KMS-11 (cell line): ENCODE measurements at regions not wholly inside any gene's neighbourhood (a gene's known extent, or its start where the extent isn't known, plus 50 kb on each side); places are given as distances from the start of the nearest gene placed in this dataset.

ENCODE experiments used
- H2AFZ ChIP-seq: fragments of 200-600 bp; sonication (generic); 2 replicates; pipeline ENCODE4 v1.6.1; 2016; ENCODE audit warnings: antibody characterized with exemption, mixed run types, low read depth
- H3K27ac ChIP-seq: fragments of 200-600 bp; sonication (generic); 2 replicates; pipeline ENCODE4 v1.6.1; 2016; ENCODE audit warnings: mild to moderate bottlenecking, mixed run types
- H3K27me3 ChIP-seq: fragments of 200-600 bp; sonication (generic); 2 replicates; pipeline ENCODE4 v1.6.1; 2017; ENCODE audit warnings: mild to moderate bottlenecking, low read depth, mixed run types, moderate library complexity; ENCODE audit not compliant: insufficient read depth
- H3K36me3 ChIP-seq: fragments of 200-600 bp; sonication (generic); 2 replicates; pipeline ENCODE4 v1.6.1; 2017; ENCODE audit warnings: mild to moderate bottlenecking, mixed run types; ENCODE audit not compliant: insufficient read depth
- H3K4me1 ChIP-seq: fragments of 200-600 bp; sonication (generic); 2 replicates; pipeline ENCODE4 v1.6.1; 2016; ENCODE audit warnings: mild to moderate bottlenecking, low read depth, mixed run types; ENCODE audit not compliant: poor library complexity, severe bottlenecking
- H3K4me2 ChIP-seq: fragments of 200-600 bp; sonication (generic); 2 replicates; pipeline ENCODE4 v1.7.0; 2016; ENCODE audit warnings: mild to moderate bottlenecking, mixed run types
- H3K4me3 ChIP-seq: fragments of 200-600 bp; sonication (generic); IDR thresholded peaks from 2 replicates; pipeline ENCODE4 v1.6.1; 2017; ENCODE audit warnings: low read depth, low read length, mixed read lengths; ENCODE audit not compliant: insufficient read depth
- H3K79me2 ChIP-seq: fragments of 200-600 bp; sonication (generic); 2 replicates; pipeline ENCODE4 v1.6.1; 2016; ENCODE audit warnings: low read depth, mixed run types; ENCODE audit not compliant: insufficient read depth
- H3K9ac ChIP-seq: fragments of 200-600 bp; sonication (generic); 2 replicates; pipeline ENCODE4 v1.6.1; 2016; ENCODE audit warnings: mild to moderate bottlenecking, mixed run types
- H4K20me1 ChIP-seq: fragments of 200-600 bp; sonication (generic); 2 replicates; pipeline ENCODE4 v1.6.1; 2016; ENCODE audit warnings: mild to moderate bottlenecking, mixed run types; ENCODE audit not compliant: insufficient read depth
- TF ChIP-seq, protein P1 (sequence below): fragments of 200-600 bp; sonication (generic); conservative IDR thresholded peaks from 2 replicates; pipeline ENCODE4 v1.6.1; 2017; ENCODE audit warnings: low read depth, mild to moderate bottlenecking, antibody characterized with exemption, low read length, moderate library complexity, mixed read lengths

DNA sequence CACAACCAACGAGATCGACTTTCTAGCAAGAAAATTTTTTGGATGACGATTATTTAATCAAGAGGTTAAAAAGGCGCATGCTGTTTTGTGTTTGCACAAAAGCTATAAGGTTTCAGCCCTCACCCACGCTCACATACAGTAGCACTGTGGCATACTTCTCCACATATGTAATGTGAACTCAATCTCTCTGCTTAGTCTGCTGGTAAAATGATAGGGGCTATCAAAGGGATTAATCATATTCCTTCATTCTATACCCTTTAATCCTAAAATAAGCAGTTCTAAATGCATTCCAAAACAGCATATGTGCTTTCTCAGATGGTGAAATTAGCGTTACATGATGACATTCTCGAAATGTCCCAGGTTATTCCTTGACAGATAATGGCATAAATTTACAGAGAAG lies 196.9 kb upstream of the PRICKLE2 start:
- Histone ChIP-seq H3K4me3 (no peak overlapping the region), H3K79me2 (no peaks in the 10 kb centered on the region), H3K4me2 (no peak overlapping the region), H3K27me3 (no peaks in the 10 kb centered on the region), H3K9ac (no peak overlapping the region), H3K36me3 (no peaks in the 10 kb centered on the region), H2AFZ (no peak overlapping the region), H3K27ac (no peak overlapping the region), H3K4me1 (no peaks in the 10 kb centered on the region), H4K20me1 (no peaks in the 10 kb centered on the region)
- TF ChIP-seq, protein P1, sequence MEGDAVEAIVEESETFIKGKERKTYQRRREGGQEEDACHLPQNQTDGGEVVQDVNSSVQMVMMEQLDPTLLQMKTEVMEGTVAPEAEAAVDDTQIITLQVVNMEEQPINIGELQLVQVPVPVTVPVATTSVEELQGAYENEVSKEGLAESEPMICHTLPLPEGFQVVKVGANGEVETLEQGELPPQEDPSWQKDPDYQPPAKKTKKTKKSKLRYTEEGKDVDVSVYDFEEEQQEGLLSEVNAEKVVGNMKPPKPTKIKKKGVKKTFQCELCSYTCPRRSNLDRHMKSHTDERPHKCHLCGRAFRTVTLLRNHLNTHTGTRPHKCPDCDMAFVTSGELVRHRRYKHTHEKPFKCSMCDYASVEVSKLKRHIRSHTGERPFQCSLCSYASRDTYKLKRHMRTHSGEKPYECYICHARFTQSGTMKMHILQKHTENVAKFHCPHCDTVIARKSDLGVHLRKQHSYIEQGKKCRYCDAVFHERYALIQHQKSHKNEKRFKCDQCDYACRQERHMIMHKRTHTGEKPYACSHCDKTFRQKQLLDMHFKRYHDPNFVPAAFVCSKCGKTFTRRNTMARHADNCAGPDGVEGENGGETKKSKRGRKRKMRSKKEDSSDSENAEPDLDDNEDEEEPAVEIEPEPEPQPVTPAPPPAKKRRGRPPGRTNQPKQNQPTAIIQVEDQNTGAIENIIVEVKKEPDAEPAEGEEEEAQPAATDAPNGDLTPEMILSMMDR, result no peak

DNA sequence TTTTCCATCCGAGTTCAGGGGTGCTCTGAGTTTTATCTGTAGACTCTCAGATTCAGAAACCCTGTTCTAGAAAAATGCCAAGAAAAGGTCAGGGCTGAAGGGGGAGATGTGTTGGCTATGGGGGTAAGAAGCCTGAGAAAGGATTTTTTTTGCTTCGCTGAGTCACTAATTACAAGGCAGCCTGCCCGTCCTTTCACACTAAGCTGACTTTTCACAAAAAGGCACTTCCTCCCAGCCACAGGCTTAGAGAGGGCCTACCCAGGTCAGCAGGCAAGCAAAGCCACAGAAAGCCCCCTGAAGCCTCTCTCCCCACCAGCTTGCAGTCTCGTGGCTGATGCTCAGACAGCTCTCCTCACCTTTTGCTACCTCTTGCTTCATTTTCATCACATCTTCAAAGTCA lies 192.6 kb upstream of the PRICKLE2 start:
- TF ChIP-seq, protein P1, result no peak
- Histone ChIP-seq H3K9ac (no peak overlapping the region), H3K36me3 (no peaks in the 10 kb centered on the region), H3K4me3 (no peak overlapping the region), H3K4me2 (no peak overlapping the region), H4K20me1 (no peaks in the 10 kb centered on the region), H2AFZ (no peak overlapping the region), H3K27me3 (no peaks in the 10 kb centered on the region), H3K79me2 (no peaks in the 10 kb centered on the region), H3K4me1 (no peaks in the 10 kb centered on the region), H3K27ac (no peak overlapping the region)

DNA sequence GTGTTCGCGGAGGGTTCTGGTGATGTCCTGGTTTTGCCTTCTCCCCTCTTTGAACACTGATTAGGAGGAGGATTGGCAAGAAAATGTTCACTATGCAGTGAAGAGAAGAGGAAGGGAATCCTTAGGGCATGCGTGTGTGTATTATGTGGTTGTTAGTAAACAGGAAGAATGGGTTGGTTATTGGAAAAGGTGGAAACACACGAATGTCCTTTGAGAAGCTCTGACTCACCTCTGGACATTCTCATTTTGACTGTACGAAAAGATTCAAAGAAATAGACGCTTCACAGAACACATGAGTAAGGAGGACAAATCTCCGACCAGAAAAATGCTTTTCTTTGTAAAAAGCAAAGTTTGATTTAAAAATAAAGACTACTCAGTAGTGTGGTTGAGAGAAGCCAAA lies 188.8 kb upstream of the PRICKLE2 start:
- Histone ChIP-seq H3K36me3 (no peaks in the 10 kb centered on the region), H4K20me1 (no peaks in the 10 kb centered on the region), H3K27ac (no peak overlapping the region), H3K4me2 (no peak overlapping the region), H3K27me3 (no peaks in the 10 kb centered on the region), H2AFZ (no peak overlapping the region), H3K9ac (no peak overlapping the region), H3K79me2 (no peaks in the 10 kb centered on the region), H3K4me3 (no peak overlapping the region), H3K4me1 (no peaks in the 10 kb centered on the region)
- TF ChIP-seq, protein P1, result no peak

DNA sequence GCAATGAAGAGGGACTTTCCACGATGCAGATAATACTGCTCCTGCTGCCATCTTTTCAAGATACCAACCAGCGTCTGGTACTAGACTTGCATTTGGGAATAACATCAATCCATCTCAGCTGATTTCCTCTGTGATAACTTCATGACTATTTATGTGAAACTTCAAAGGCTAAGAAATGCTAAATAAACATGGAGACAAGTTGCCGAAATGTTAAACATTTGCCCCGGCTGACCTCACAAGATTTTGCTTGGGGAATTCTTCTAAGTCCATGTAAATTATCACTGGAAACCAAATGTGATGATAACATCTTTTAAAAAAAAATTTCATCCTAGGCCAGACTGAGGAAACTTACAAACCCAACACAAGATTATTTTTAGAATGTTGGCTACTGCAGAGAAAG lies 185.8 kb upstream of the PRICKLE2 start:
- TF ChIP-seq, protein P1, result no peak
- no peaks in the 10 kb centered on the region for H3K4me1 ChIP-seq

DNA sequence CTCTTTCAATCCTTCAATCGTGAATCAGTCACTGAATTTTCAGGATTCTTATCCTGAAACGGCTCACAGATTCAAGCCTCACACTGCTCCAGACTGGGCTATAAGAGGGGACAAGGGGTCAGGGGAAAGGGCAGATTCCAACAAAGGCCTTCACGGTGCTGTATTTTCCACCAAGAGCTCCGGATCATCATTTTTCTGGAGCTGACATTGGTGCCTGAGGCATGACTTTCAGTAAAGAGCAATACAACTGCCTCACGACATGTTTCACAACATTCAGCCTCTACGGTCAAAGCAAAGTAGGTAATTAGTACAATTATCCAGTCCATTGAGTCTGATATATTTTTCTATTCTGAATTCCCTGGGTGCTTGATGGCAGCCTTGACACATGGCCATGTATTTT lies 185.0 kb upstream of the PRICKLE2 start:
- no peak overlapping the region for H3K4me2 ChIP-seq
- H3K4me3 ChIP-seq, result no peak overlapping the region
- H3K36me3 ChIP-seq, result no peaks in the 10 kb centered on the region
- no peaks in the 10 kb centered on the region for H4K20me1 ChIP-seq
- H3K9ac ChIP-seq, result no peak overlapping the region
- no peaks in the 10 kb centered on the region for H3K27me3 ChIP-seq
- no peak overlapping the region for H2AFZ ChIP-seq
- no peaks in the 10 kb centered on the region for H3K4me1 ChIP-seq
- H3K27ac ChIP-seq, result no peak overlapping the region
- TF ChIP-seq, protein P1, result no peak
- H3K79me2 ChIP-seq, result no peaks in the 10 kb centered on the region

More for the DNA sequence above, 185.8 kb upstream of the PRICKLE2 start:
- no peaks in the 10 kb centered on the region for H3K79me2 ChIP-seq
- H3K36me3 ChIP-seq, result no peaks in the 10 kb centered on the region
- no peak overlapping the region for H2AFZ ChIP-seq
- H4K20me1 ChIP-seq, result no peaks in the 10 kb centered on the region
- no peaks in the 10 kb centered on the region for H3K27me3 ChIP-seq
- no peak overlapping the region for H3K4me3 ChIP-seq
- H3K4me2 ChIP-seq, result no peak overlapping the region
- H3K27ac ChIP-seq, result no peak overlapping the region
- no peak overlapping the region for H3K9ac ChIP-seq
